ENCODE measurements at regions not wholly inside any gene's neighbourhood (a gene's known extent, or its start where the extent isn't known, plus 50 kb on each side); places are given as distances from the start of the nearest gene placed in this dataset.
"Not testable (repeated sequence)": the region's sequence is repeated elsewhere in the genome, so short reads cannot be mapped to it uniquely, and the experiment has no call there.

- DNase-seq, result no peak
- Histone ChIP-seq H3K4me3 (no peak overlapping the region), H3K4me1 (no peaks in the 10 kb centered on the region), H3K36me3 (no peaks in the 10 kb centered on the region), H3K27ac (no peak overlapping the region), H3K9me3 (no peaks in the 10 kb centered on the region), H3K27me3 (ENCODE audit: low read depth) (no peaks in the 10 kb centered on the region)
- no peak for TF ChIP-seq CTCF (IDR thresholded peaks at IDR 0.05)
- intact Hi-C loops (cut with DNase I), result no loop called here
- ATAC-seq, result no peak
Observed at GRCh38 chr11:16526947-16527346, 170.6 kb upstream of the SOX6 start.

GRCh38 chr11:16520713-16521112, 164.4 kb upstream of the SOX6 start:
- H3K4me1 ChIP-seq; H3K27ac ChIP-seq; intact Hi-C loops (cut with DNase I); H3K4me3 ChIP-seq; H3K9me3 ChIP-seq; H3K36me3 ChIP-seq; ATAC-seq; DNase-seq; H3K27me3 ChIP-seq (ENCODE audit: low read depth): not testable (repeated sequence)

GRCh38 chr11:16512899-16513241, 156.5 kb upstream of the SOX6 start:
- Histone ChIP-seq H3K9me3 (no peaks in the 10 kb centered on the region), H3K27ac (no peak overlapping the region), H3K4me1 (no peaks in the 10 kb centered on the region), H3K36me3 (no peaks in the 10 kb centered on the region), H3K27me3 (ENCODE audit: low read depth) (no peaks in the 10 kb centered on the region), H3K4me3 (no peak overlapping the region)
- DNase-seq (no peak), ATAC-seq (no peak)
- TF ChIP-seq CTCF (IDR thresholded peaks at IDR 0.05), result no peak
- intact Hi-C loops (cut with DNase I), result no loop called here

- Histone ChIP-seq H3K4me3 (no peak overlapping the region), H3K36me3 (no peaks in the 10 kb centered on the region), H3K27me3 (ENCODE audit: low read depth) (no peaks in the 10 kb centered on the region), H3K27ac (no peak overlapping the region), H3K4me1 (no peaks in the 10 kb centered on the region), H3K9me3 (no peaks in the 10 kb centered on the region)
- DNase-seq (no peak), ATAC-seq (no peak)
- intact Hi-C loops (cut with DNase I), result no loop called here
- no peak for TF ChIP-seq CTCF (IDR thresholded peaks at IDR 0.05)
Observed at GRCh38 chr11:16512198-16512898, 156.0 kb upstream of the SOX6 start.

- ATAC-seq, result no peak
- no peaks in the 10 kb centered on the region for H3K4me1 ChIP-seq
- no peak overlapping the region for H3K4me3 ChIP-seq
- H3K36me3 ChIP-seq, result no peaks in the 10 kb centered on the region
- no peak for TF ChIP-seq CTCF (IDR thresholded peaks at IDR 0.05)
- intact Hi-C loops (cut with DNase I), result no loop called here
- DNase-seq, result no peak
- no peak overlapping the region for H3K27ac ChIP-seq
- H3K9me3 ChIP-seq, result no peaks in the 10 kb centered on the region
- H3K27me3 ChIP-seq (ENCODE audit: low read depth), result no peaks in the 10 kb centered on the region
Observed at GRCh38 chr11:16511116-16512114, 155.1 kb upstream of the SOX6 start.

GRCh38 chr11:16505481-16505880, 149.1 kb upstream of the SOX6 start:
- Histone ChIP-seq H3K4me1 (no peaks in the 10 kb centered on the region), H3K4me3 (no peak overlapping the region), H3K36me3 (no peaks in the 10 kb centered on the region), H3K27ac (no peak overlapping the region), H3K27me3 (ENCODE audit: low read depth) (no peaks in the 10 kb centered on the region), H3K9me3 (peaks cover 6% of the 10 kb centered on the region)
- intact Hi-C loops (cut with DNase I), result no loop called here
- ATAC-seq, result no peak
- DNase-seq, result no peak
- TF ChIP-seq CTCF (IDR thresholded peaks at IDR 0.05), result no peak

GRCh38 chr11:16503891-16504290, 147.5 kb upstream of the SOX6 start:
- intact Hi-C loops (cut with DNase I); ATAC-seq; H3K27ac ChIP-seq; H3K4me3 ChIP-seq; H3K27me3 ChIP-seq (ENCODE audit: low read depth); H3K9me3 ChIP-seq; DNase-seq; H3K36me3 ChIP-seq; H3K4me1 ChIP-seq: not testable (repeated sequence)

Measured in lower lobe of right lung (tissue), 2 donors.